Ecto neural progenitor cell (in vitro differentiated cells): ENCODE measurements at regions not wholly inside any gene's neighbourhood (a gene's known extent, or its start where the extent isn't known, plus 50 kb on each side); places are given as distances from the start of the nearest gene placed in this dataset.
"Not testable (repeated sequence)": the region's sequence is repeated elsewhere in the genome, so short reads cannot be mapped to it uniquely, and the experiment has no call there.

ENCODE experiments used
- DNase-seq: peaks from one replicate; pipeline ENCODE4 v3.0.0-alpha.2; 2018; ENCODE audit warnings: low spot score

DNA sequence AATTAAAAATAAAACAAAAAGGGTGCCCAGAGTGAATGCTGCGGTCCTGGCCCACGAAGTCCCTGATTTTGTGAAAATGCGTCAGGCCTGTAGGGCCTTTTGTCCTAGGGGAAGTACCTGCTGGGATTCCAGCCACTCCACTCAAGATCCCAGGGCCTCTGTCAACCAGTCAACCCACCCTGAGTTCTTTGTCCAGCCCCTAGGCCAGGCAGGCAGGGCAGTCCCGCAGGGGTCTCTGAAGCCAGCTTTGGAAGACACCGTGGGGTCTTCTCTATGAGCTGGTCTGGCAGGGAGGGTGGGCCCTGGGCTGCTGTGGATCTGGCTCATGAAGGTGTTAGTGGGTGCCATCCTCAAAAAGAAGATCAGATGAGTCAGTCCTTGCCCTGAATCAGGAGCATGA lies 452.5 kb upstream of the MKI67 start:
- DNase-seq: no peak

DNA sequence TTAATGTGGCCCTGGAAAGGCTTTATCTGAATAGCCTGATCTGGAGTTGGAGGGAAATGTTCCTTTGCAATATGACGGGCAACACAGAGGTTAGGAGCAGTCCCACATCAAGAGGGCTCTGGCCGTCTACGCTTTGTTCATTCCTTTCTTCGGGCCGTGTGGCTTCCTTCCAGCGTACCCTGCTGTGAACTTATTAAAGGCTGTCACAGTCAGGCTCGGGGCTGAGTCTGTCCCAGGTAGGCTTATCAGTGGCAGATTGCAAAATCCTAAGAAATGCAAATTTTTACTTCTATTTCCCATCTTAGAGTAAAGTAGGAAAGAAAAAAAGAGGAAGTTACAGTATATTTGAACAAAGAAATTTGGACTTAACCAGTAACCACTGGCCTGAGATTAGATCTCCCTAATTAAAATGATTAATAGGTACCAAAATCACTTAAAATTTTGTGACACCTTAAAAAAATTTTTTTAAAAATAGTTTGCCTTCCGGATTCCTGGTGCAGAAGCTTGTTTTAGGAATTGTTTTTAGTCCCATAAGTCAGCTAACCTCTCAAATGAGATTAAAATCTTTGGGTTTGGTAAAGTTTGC lies 453.1 kb upstream of the MKI67 start:
- no peak for DNase-seq

DNA sequence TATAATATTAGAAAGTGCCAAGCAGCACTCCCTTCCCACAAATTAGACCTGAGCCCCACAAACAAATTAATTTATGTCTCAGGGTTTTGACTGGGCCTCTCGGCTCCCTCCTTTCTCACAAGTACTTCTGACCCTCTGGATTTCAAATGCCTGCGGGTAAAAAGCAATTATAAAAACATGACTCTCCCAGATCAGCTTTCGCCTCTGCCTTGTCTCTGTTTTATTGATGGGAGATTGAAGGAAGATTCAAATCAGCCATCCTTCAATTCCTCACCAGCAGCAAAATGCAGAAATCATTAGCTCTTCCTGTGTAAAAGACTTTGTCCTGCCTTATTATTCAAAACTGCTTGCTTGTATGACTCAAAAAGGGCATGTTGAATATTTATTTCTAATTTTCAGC lies 453.7 kb upstream of the MKI67 start:
- no peak for DNase-seq

DNA sequence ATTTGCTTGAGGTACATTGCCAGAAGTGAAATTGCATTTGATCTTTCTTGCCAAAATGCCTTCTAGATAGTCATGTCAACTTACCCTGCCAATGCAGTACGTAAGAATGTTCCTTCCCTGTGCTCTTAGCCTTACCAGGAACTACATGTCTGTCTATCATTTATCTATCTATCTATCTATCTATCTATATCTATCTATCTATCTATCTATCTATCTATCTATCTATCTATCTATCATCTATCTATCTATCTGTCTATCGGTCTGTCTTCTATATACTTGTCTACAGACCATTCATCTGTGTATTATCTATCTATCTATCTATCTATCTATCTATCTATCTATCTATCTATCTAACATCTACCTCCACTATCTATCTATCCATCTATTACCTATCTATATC lies 456.9 kb upstream of the MKI67 start:
- DNase-seq: not testable (repeated sequence)

DNA sequence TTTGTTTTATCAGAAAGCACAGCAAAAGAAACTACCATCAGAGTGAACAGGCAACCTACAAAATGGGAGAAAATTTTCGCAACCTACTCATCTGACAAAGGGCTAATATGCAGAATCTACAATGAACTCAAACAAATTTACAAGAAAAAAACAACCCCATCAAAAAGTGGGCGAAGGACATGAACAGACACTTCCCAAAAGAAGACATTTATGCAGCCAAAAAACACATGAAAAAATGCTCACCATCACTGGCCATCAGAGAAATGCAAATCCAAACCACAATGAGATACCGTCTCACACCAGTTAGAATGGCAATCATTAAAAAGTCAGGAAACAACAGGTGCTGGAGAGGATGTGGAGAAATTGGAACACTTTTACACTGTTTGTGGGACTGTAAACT lies 460.4 kb upstream of the MKI67 start:
- DNase-seq: not testable (repeated sequence)

DNA sequence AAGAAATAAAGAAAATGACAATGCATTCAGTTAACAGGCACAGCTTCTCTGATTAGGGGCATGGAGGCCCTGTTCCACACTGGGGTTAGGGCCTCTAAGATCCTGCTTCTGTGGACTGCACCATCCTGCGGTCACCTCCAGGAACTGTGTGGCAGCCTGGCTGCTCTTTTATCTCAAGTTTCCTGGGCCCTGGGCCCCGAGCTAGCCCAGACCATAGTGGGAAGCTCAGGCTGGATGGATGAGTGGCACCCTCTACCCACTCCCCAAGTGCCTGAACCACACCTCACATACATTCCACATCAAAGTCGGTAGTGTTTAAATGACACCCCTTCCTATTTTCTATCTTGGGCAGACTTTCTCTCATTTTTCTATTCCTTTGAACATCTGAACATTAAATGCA lies 461.5 kb upstream of the MKI67 start:
- no peak for DNase-seq

DNA sequence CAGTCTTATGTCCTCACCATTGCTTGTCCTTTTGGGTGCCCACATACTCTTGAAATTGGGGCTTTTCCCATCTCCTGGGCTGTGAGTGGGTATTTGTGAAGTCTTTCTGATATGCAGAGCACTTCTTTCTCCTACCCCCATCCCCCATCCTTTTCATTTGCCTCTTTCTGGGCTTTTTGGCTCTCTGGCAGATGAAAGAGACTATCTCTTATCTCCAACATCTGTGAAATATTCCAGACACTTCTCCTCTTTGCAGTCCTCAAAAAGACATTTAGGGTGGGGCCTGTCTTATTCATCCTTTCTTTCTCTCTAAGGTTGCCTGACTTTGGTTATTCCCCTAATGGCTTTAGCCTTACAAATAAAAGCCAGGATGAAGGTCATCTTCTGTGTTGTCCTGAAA lies 462.2 kb upstream of the MKI67 start:
- DNase-seq: no peak

DNA sequence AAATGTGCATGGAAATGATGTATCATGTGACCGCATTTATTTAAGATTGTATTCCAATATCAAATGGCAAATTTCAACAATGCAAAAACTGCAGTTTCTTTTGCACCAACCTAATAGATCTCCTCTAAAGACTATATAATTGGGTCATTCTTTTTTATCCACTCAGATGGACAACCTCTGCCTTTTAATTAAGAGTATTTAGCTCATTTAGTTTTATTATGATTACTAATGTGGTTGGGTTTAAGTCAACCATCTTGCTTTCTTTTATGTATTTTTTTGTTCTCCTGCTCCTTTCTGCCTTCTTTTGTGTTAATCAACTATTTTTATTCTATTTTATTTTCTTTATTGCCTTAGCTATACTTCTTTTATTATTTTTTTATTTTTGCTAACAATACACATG lies 468.5 kb upstream of the MKI67 start:
- DNase-seq: no peak

DNA sequence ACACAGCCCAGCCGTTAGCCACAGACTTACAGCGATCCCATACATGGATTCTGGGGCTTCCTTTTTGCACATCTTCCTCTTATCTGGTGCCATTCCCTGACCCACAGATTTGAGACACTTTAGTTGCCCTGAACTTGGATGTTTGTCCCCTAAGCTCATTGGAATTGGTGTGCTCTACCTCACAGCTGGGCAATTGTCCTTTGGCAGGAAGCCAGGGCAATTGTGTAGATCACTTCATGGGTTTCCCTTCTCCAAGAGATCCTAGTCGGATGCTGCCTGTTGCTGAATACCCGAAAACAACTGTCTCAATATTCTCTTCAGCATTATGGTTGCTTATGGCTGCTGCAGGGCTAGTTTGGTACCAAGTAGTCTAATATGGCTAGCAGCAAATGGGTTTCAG lies 470.7 kb upstream of the MKI67 start:
- no peak for DNase-seq

DNA sequence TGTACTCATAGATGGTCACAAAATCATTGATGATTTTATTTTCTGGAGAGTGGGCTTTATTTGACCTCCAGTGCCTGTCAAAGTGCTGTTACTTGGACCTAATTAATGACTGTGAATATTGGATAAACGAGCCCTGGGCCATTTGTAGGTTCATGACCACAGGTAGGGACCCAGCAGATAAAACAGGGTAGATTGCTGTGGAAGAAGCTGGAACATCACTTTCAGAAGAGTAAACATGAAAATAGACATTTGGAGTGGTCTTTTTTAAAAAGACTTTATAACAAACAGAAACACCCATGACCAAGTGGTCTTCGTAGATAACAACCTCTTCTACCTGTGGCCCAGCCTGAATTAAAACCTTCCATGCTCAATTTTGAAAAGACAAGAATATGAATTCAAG lies 472.8 kb upstream of the MKI67 start:
- no peak for DNase-seq

DNA sequence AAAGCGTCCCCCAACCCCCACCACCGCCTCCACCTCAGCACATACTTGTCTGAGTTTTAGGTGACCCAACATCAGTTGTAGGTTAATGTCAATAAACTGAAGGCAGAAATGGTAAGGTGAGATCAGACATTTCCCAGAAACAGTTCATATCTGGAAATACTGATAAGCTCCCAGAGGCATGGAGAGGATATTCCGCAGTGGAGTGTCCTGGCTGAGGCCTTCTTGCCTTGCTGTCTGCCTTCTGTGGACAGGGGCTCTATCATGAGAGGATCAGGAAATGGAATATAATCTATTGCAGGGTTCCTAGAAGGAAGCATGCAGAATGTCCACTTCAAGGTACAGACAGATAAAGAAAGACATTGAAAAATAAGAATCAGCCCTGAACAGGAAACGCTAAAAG lies 473.3 kb upstream of the MKI67 start:
- no peak for DNase-seq

DNA sequence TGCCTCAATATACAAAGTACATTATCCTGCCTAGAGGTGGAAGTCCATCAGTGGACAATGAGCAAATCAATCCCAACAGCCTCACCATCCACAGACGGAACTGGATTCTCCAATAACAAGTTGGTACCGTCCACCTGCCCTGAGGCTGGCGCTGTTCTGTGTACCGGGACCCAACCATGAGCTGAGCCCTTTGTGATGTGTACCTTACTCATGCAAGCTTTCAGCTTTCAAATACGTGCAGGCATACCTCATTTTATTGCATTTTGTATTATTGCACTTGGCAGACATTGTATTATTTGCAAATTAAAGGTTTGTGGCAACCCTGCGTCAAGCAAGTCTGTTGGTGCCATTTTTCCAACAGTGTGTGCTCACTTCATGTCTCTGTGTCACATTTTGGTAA lies 476.0 kb upstream of the MKI67 start:
- no peak for DNase-seq

DNA sequence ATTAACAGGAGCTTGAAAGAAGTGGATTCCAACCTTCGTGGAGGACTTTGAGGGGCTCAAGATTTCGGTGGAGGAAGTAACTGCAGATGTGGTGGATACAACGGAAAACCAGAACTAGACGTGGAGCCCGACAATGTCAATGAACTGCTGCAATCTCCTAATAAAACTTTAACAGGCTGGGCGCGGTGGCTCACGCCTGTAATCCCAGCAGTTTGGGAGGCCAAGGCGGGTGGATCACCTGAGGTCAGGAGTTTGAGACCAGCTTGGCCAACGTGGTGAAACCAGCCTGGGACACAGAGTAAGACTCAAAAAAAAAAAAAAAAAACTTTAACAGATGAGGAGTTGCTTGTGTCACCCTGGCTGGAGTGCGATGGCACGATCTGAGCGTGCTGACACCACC lies 477.8 kb upstream of the MKI67 start:
- DNase-seq: no peak

DNA sequence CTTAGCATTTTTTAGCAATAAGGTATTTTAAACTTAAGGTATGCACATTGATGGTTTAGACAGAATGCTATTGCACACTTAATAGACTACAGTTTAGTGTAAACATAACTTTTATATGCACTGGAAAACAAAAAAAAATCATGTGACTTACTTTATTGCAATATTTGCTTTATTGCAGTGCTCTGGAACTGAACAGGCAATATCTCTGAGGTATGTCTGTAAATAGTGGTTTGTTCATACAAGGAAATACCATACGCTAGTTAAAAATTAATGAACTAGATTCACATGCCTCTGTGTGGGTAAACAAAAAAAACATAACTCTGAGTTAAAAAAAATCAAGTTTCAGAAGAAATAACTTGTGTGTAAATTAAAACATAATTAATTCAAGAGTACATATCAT lies 479.0 kb upstream of the MKI67 start:
- DNase-seq: no peak

DNA sequence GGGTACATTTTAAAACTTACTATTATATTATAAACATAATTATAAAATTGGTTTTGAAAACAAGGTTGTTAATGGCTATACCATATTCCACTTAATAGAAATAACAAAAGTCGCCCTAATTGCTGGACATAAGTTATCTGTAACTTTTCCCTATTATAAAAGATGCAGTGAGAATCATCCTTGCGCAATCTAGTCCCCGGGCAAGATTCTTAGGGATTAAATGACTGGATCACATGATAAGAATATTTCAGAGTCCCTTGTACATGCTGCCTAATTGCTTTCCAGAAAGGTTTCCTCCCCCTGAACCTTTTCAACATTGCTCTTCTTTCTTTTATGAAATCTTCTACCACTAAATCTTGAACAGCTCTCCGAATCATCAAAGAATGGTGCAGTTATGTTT lies 479.8 kb upstream of the MKI67 start:
- DNase-seq: no peak

DNA sequence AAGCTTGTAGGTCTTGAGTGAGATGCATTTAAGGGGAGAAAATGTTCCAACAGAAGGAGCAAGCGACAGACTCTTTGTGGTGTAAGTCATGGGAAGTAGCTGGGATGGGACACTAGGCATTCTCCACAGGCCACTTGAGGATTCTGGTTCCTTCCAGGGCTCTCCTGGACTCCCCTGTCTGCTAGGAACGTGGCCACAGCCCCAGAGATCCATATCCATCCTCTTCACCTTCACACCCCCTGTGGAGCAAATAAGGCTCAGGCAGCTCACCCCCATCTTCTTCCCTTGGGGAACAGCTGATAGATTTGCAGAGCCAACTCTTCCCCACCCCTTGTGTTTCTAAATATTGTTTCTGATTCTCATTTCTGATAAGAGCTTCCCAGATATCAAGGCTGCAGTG lies 482.6 kb upstream of the MKI67 start:
- DNase-seq: no peak

DNA sequence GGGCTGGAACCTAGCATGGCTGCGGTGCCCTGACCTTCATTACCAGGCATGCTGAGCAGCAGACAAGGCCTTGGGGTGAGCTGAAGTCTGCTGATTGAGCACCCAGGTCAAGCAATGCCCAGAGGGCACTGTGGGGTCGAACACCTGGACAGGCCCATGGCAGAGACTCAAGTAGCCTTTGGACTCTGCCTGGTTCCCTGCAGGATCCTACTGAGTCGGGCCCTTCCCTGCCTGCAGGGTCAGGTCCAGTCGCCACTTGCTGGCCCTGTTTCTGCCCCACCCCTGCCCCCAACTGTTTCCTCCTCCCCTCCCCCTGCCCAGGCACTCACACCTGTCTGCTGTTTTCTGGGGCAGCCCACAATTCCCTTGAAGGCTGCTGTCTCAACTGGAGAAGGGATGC lies 483.2 kb upstream of the MKI67 start:
- DNase-seq: no peak

DNA sequence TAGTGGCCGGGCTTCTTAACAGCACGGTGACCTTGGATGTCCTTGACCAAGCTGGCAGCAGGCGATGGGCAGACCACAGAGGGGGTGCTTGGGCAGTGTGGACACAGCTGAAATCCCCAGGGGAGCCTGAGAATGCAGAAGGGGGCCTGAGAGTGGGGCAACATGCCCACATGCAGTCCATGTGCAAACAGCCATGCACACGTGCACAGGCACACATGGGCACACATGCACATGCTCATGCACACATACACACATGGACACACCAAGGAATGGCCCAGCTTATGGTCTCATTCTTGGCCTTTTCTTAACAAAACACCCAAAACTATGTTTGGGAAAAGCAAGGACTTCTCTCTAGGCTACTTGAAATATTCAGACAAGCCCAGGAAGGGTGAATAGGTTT lies 483.9 kb upstream of the MKI67 start:
- DNase-seq: no peak

DNA sequence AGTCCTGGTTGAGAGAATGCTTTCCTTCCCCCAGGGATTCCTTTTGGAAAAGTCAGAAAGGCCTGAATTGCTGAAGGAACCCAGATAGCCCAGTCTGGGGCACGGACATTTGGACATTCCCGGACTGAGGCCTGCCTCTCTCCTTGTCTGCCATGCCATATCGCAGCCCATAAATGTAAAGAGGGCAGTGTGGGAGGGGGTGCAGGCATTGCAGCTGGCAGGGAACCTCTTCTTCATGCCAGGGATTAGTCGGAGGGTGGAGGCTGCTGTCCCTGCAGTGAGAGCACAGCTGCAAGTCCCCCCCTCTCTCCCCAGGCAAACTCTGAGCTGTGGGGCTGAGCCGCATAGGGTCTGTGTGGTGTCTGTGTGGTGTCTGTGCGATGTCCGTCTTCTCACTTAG lies 486.0 kb upstream of the MKI67 start:
- DNase-seq: no peak

DNA sequence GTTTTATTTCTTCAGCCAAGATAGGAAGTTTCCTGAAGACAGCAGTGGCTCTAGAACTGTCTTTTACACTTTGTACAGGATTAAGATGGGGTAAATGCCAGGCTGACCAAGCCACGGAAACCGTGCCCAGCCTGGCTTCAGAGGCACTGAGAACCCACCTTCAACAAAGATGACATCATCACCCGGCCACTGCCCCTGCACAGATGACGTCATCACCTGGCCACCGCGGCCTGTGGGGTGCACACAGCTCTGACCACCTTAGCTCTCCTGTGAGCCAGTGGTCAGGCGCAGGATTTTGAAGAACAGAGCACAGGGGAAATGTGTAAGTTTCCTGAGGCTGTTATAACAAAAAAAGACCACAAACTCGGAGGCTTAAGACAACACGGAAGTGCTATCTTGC lies 486.4 kb upstream of the MKI67 start:
- no peak for DNase-seq

DNA sequence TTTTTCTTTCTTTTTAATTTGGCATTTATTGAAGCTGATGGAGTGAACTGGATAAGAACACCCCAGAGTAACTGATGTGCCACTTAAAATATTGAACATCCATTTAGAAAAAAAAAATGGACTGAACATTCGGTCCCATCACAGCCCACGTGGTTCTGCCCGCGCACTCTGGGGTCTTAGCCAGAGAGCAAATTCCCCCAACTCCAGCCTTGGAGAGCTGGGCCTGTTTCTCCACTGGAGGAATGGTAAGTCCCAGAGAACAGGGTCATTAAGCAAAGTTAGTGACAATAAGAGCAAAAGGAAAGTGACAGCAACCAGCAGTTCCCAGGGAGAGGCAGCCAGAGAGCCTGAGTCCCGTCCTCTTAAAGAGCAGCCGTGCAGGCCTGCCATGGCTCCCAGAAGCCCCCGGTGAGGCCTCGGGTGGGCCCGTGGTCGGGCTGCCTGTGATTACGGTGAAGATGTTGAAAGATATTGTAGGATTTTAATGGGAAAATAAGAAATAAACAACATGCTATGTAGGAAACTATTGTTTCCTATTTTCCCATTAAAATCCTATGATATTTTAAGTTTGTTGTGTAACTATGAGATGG lies 487.9 kb upstream of the MKI67 start:
- DNase-seq: no peak

DNA sequence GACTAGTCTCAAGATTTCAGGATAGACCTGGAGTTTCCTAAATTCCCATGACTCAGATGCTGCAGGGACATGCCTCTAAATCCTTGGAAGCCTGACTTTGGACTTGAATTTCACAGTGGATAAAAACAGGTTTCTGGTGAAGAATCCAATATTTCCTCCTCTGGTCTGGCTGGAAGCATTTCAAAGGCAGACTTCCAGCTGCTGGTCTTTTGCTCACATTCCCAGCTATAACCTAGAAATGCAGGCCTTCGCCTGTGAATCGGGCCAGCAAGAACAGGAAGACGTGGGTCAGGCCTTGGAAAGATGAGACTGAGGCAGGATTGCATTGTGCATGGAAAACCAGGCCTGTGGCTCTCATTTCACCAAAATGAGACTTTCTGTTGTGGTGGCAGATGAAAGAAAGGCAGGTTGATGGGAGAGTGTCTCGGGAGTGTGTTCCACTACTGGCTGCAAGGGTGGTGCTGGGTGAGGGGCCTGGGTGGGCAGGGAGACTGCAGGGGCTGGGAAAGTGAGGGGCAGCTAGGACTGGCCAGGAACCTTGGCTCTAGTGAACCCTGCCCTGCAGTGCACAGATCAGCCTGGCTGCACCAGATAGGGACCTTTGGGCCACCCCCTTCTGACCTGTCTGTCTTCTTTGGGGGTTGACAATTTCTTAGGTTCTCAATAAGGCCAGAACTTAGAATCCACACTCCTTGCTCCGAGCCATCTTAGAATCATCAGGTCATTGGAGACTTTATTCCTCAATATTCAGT lies 488.8 kb upstream of the MKI67 start:
- DNase-seq: no peak

DNA sequence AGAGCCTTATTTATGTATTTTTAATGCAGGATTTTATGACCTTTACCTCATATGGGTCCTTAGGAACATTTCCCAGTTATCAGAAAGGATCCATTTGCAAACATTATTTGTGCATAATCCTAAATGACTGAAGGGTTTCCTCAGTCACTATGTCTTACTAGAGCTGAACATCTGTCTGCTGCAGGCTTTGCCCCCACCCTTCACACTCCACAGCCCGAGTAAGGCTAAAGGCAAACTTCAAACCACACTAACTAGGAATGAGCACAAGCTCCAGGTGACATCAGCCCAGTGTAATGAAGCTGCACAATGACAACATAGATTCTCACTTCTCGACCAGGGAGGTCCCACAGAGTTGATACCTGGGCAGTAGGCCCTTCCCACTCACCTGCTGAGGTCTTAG lies 491.3 kb upstream of the MKI67 start:
- no peak for DNase-seq

DNA sequence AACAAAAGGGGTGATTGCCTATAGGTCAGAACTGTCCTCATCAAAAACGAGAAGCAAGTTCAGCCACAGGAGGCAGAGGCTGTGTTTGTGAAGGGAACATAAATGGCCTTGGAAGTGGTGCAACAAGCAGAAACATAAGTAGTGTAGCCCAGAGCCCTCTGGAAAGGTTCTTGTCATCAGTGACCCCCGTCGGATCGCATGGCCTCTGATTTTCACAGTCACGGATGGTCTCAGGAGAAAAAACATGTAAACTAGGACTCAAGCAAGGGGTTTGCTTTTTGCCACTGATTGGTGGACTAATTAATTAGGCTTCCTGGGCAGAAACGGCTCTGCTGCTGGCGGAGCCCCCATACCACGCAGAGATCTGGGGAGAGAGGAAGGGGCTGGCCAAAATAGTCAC lies 496.5 kb upstream of the MKI67 start:
- no peak for DNase-seq
